H1 (cell line): ENCODE measurements at regions not wholly inside any gene's neighbourhood (a gene's known extent, or its start where the extent isn't known, plus 50 kb on each side); places are given as distances from the start of the nearest gene placed in this dataset.

ENCODE experiments used
- CTCF ChIA-PET: fragments of 300-600 bp; sonication (Branson Sonifier 250); formaldehyde crosslinking; loops from one replicate; lab custom pipeline; 2021; ENCODE audit not compliant: partially characterized antibody; lab: Charles Lee
- POLR2A ChIA-PET: fragments of 300-600 bp; sonication (Branson Sonifier 250); formaldehyde crosslinking; loops from one replicate; lab custom pipeline; 2021; ENCODE audit warnings: inconsistent platforms; ENCODE audit not compliant: partially characterized antibody; lab: Charles Lee
- DNase-seq, 2 experiments: peaks; one replicate each; pipeline versions ENCODE4 v3.0.0 to v3.0.0-alpha.2; 2010 to 2022; ENCODE audit warnings: low spot score in 2 of 2, low read depth in 1 of 2, mixed read lengths in 1 of 2
- FAIRE-seq: peaks from 2 replicates; lab custom pipeline; 2011; peaks lifted over from hg19 to GRCh38; lab: Jason Lieb, UNC
- H2AFZ ChIP-seq: 2 replicates; pipeline ENCODE4 v1.8.1; 2012; ENCODE audit warnings: low read length, inconsistent platforms
- H2AK5ac ChIP-seq: 2 replicates; pipeline ENCODE4 v1.6.1; 2013; ENCODE audit warnings: low read depth, low read length
- H2BK120ac ChIP-seq: replicated peaks from 2 replicates; pipeline ENCODE3; 2013; ENCODE audit warnings: low read depth, low read length, inconsistent platforms
- H2BK12ac ChIP-seq: 2 replicates; pipeline ENCODE4 v1.6.1; 2013; ENCODE audit warnings: low read depth, low read length
- H2BK15ac ChIP-seq: 2 replicates; pipeline ENCODE4 v1.6.1; 2013; ENCODE audit warnings: low read length
- H2BK20ac ChIP-seq: 2 replicates; pipeline ENCODE4 v1.6.1; 2013; ENCODE audit warnings: low read length
- H2BK5ac ChIP-seq: 2 replicates; pipeline ENCODE4 v1.6.1; 2013; ENCODE audit warnings: low read depth, low read length
- H3K14ac ChIP-seq: 2 replicates; pipeline ENCODE4 v1.6.1; 2013; ENCODE audit warnings: inconsistent platforms; ENCODE audit not compliant: insufficient read length
- H3K18ac ChIP-seq: 2 replicates; pipeline ENCODE4 v1.6.1; 2013; ENCODE audit warnings: low read length; ENCODE audit errors: extremely low read depth
- H3K23ac ChIP-seq: 2 replicates; pipeline ENCODE4 v1.6.1; 2013; ENCODE audit warnings: inconsistent platforms; ENCODE audit not compliant: insufficient read length
- H3K23me2 ChIP-seq: 2 replicates; pipeline ENCODE4 v1.6.1; 2013; ENCODE audit warnings: low read depth, low read length
- H3K27ac ChIP-seq: 2 replicates; pipeline ENCODE4 v1.6.1; 2011; ENCODE audit warnings: low read depth, low read length, inconsistent platforms
- H3K27me3 ChIP-seq, 4 experiments: replicated peaks in 1 of 4; 1 replicate in 1 of 4; 2 replicates in 3 of 4; pipeline versions ENCODE4 v1.6.1 to v1.8.1; 2011 to 2013; ENCODE audit warnings: low read length in 3 of 4, mild to moderate bottlenecking in 3 of 4, inconsistent platforms in 2 of 4, mixed read lengths in 2 of 4, moderate library complexity in 1 of 4; ENCODE audit not compliant: control insufficient read depth in 3 of 4, insufficient read depth in 3 of 4; ENCODE audit errors: extremely low read depth in 1 of 4
- H3K36me3 ChIP-seq, 4 experiments: 2 replicates each; pipeline versions ENCODE4 v1.6.1 to v1.8.1; 2011 to 2013; ENCODE audit warnings: mild to moderate bottlenecking in 4 of 4, low read length in 3 of 4, moderate library complexity in 2 of 4, control low read depth in 1 of 4, inconsistent platforms in 1 of 4; ENCODE audit not compliant: insufficient read depth in 4 of 4, control insufficient read depth in 2 of 4
- H3K4ac ChIP-seq: replicated peaks from 2 replicates; pipeline ENCODE3; 2013; ENCODE audit warnings: low read length, low read depth, mixed read lengths, inconsistent platforms; ENCODE audit not compliant: insufficient read length
- H3K4me1 ChIP-seq, 4 experiments: replicated peaks in 1 of 4; 1 replicate in 1 of 4; 2 replicates in 3 of 4; pipeline versions ENCODE4 v1.6.1 to v1.8.1; 2011 to 2013; ENCODE audit warnings: low read length in 3 of 4, inconsistent platforms in 2 of 4, mixed read lengths in 1 of 4; ENCODE audit not compliant: insufficient read depth in 4 of 4, control insufficient read depth in 3 of 4
- H3K4me2 ChIP-seq, 2 experiments: 2 replicates each; pipeline versions ENCODE4 v1.6.1 to v1.8.1; 2011 to 2013; ENCODE audit warnings: low read depth in 2 of 2, low read length in 2 of 2, control low read depth in 1 of 2, inconsistent platforms in 1 of 2, mild to moderate bottlenecking in 1 of 2; ENCODE audit not compliant: insufficient read depth in 1 of 2
- H3K4me3 ChIP-seq, 4 experiments: fragments of 200-600, 300-600 bp in 1 of 4; sonication (generic), shearing (Covaris generic), sonication (Bioruptor Twin) in 1 of 4; 2 replicates each; pipeline versions ENCODE4 v1.5.1 to v1.8.1; 2011 to 2016; ENCODE audit warnings: low read length in 4 of 4, low read depth in 3 of 4, control low read depth in 2 of 4, inconsistent platforms in 2 of 4, mild to moderate bottlenecking in 2 of 4, mixed read lengths in 1 of 4, moderate library complexity in 1 of 4; ENCODE audit not compliant: insufficient read depth in 2 of 4; ENCODE audit errors: extremely low read depth in 1 of 4
- H3K56ac ChIP-seq: replicated peaks from 2 replicates; pipeline ENCODE3; 2013; ENCODE audit warnings: low read depth, mild to moderate bottlenecking, mixed read lengths, low read length, inconsistent platforms; ENCODE audit not compliant: insufficient read length
- H3K79me1 ChIP-seq: 2 replicates; pipeline ENCODE4 v1.6.1; 2013; ENCODE audit warnings: low read depth, low read length, control low read depth
- H3K79me2 ChIP-seq, 2 experiments: 2 replicates each; pipeline versions ENCODE4 v1.6.1 to v1.8.1; 2012 to 2013; ENCODE audit warnings: low read length in 2 of 2, mild to moderate bottlenecking in 2 of 2, inconsistent platforms in 1 of 2; ENCODE audit not compliant: insufficient read depth in 2 of 2, control insufficient read depth in 1 of 2
- H3K9ac ChIP-seq, 4 experiments: replicated peaks in 1 of 4; 1 replicate in 1 of 4; 2 replicates in 3 of 4; pipeline versions ENCODE4 v1.6.1 to v1.8.1; 2011 to 2013; ENCODE audit warnings: low read depth in 3 of 4, low read length in 3 of 4, control low read depth in 2 of 4, mild to moderate bottlenecking in 2 of 4, moderate library complexity in 2 of 4, inconsistent platforms in 1 of 4; ENCODE audit errors: extremely low read depth in 1 of 4
- H3K9me3 ChIP-seq, 2 experiments: 2 replicates each; pipeline versions ENCODE4 v1.6.1 to v1.8.1; 2012 to 2013; ENCODE audit warnings: mild to moderate bottlenecking in 2 of 2, moderate library complexity in 2 of 2, control low read depth in 1 of 2, inconsistent platforms in 1 of 2, low read depth in 1 of 2, low read length in 1 of 2, mixed read lengths in 1 of 2; ENCODE audit not compliant: insufficient read depth in 2 of 2
- H4K20me1 ChIP-seq, 2 experiments: replicated peaks in 1 of 2; 2 replicates each; pipeline versions ENCODE3 to v1.8.1; 2011 to 2013; ENCODE audit warnings: inconsistent platforms in 2 of 2, low read length in 2 of 2, mild to moderate bottlenecking in 1 of 2; ENCODE audit not compliant: insufficient read depth in 2 of 2, control insufficient read depth in 1 of 2
- H4K5ac ChIP-seq: 2 replicates; pipeline ENCODE4 v1.6.1; 2013; ENCODE audit warnings: low read length, low read depth, mixed read lengths, inconsistent platforms; ENCODE audit not compliant: insufficient read length
- H4K8ac ChIP-seq: 2 replicates; pipeline ENCODE4 v1.8.0; 2013; ENCODE audit warnings: mild to moderate bottlenecking, moderate library complexity, low read length, inconsistent platforms; ENCODE audit not compliant: insufficient read depth; ENCODE audit errors: extremely low read depth
- H4K91ac ChIP-seq: replicated peaks from 2 replicates; pipeline ENCODE3; 2013; ENCODE audit warnings: low read length, mixed read lengths, inconsistent platforms; ENCODE audit not compliant: insufficient read length
- ASH2L ChIP-seq: fragments of 200-600, 300-600 bp; sonication (generic); IDR thresholded peaks from one replicate; pipeline ENCODE4 v1.7.1; 2017; ENCODE audit warnings: low read length
- BCL11A ChIP-seq, 2 experiments: IDR thresholded peaks; one replicate each; pipeline ENCODE4 v1.6.1; 2011; ENCODE audit warnings: low read depth in 2 of 2, low read length in 2 of 2, mild to moderate bottlenecking in 2 of 2
- CEBPB ChIP-seq: IDR thresholded peaks from 2 replicates; pipeline ENCODE4 v1.6.1; 2012; ENCODE audit warnings: low read depth, low read length
- CTBP2 ChIP-seq: IDR thresholded peaks from 2 replicates; pipeline ENCODE4 v1.7.0; 2011; ENCODE audit warnings: borderline replicate concordance, mild to moderate bottlenecking, moderate library complexity, mixed read lengths, low read length; ENCODE audit not compliant: insufficient read depth, insufficient read length
- EP300 ChIP-seq, 2 experiments: IDR thresholded peaks; 1 replicate in 1 of 2; 2 replicates in 1 of 2; pipeline ENCODE4 v1.6.1; 2011 to 2012; ENCODE audit warnings: low read depth in 2 of 2, low read length in 2 of 2, mild to moderate bottlenecking in 2 of 2, borderline replicate concordance in 1 of 2, inconsistent platforms in 1 of 2, moderate library complexity in 1 of 2
- JUN ChIP-seq: IDR thresholded peaks from 2 replicates; pipeline ENCODE4 v1.6.1; 2011; ENCODE audit warnings: low read depth, mild to moderate bottlenecking, improper control_type of control experiment, low read length
- JUND ChIP-seq: IDR thresholded peaks from 2 replicates; pipeline ENCODE4 v1.6.1; 2011; ENCODE audit warnings: mild to moderate bottlenecking, improper control_type of control experiment, low read length
- KDM1A ChIP-seq: fragments of 200-600, 300-600 bp; sonication (generic); IDR thresholded peaks from 2 replicates; pipeline ENCODE4 v1.7.1; 2016; ENCODE audit warnings: mild to moderate bottlenecking, low read length, borderline replicate concordance
- PHF8 ChIP-seq: fragments of 200-600 bp; sonication (generic); conservative IDR thresholded peaks from 2 replicates; pipeline ENCODE4 v1.7.1; 2012; ENCODE audit warnings: low read depth, mild to moderate bottlenecking, inconsistent platforms, low read length, moderate library complexity
- RAD21 ChIP-seq, 2 experiments: IDR thresholded peaks in 1 of 2; conservative IDR thresholded peaks in 1 of 2; 2 replicates each; pipeline ENCODE4 v1.6.1; 2011; ENCODE audit warnings: low read depth in 2 of 2, low read length in 2 of 2, improper control_type of control experiment in 1 of 2, inconsistent platforms in 1 of 2, mild to moderate bottlenecking in 1 of 2, moderate library complexity in 1 of 2
- RNF2 ChIP-seq: fragments of 200-900, 300-1000 bp; sonication (generic); IDR thresholded peaks from 2 replicates; pipeline ENCODE4 v1.7.1; 2016; ENCODE audit warnings: borderline replicate concordance, low read depth, mild to moderate bottlenecking, antibody characterized with exemption, low read length; ENCODE audit not compliant: poor library complexity, severe bottlenecking; ENCODE audit errors: missing control alignments
- SIX5 ChIP-seq: IDR thresholded peaks from 2 replicates; pipeline ENCODE4 v1.6.1; 2011; ENCODE audit warnings: mild to moderate bottlenecking, low read depth, low read length
- SP1 ChIP-seq: IDR thresholded peaks from 2 replicates; pipeline ENCODE4 v1.6.1; 2011; ENCODE audit warnings: low read depth, low read length
- SP2 ChIP-seq: IDR thresholded peaks from 2 replicates; pipeline ENCODE4 v1.6.1; 2012; ENCODE audit warnings: mild to moderate bottlenecking, low read length, inconsistent platforms
- TAF7 ChIP-seq: optimal IDR thresholded peaks from 2 replicates; pipeline ENCODE3; 2011; ENCODE audit warnings: low read depth, mild to moderate bottlenecking, inconsistent platforms, low read length, moderate library complexity, borderline replicate concordance
- WGBS, 2 experiments: shearing (Covaris generic) in 1 of 2; methylation state at CpG; one replicate each; pipeline versions ENCODE4 v1.1.6 to v1.1.7; 2013 to 2015; ENCODE audit warnings: low lambda C conversion rate in 2 of 2, mixed read lengths in 2 of 2, inconsistent platforms in 1 of 2, low coverage in 1 of 2, missing lambda C conversion rate in 1 of 2; ENCODE audit not compliant: insufficient replicate concordance in 2 of 2, insufficient coverage in 1 of 2, insufficient read length in 1 of 2; ENCODE audit errors: extremely low coverage in 1 of 2, missing lambda C conversion rate in 1 of 2; 5-methylcytosine and 5-hydroxymethylcytosine counted together

DNA sequence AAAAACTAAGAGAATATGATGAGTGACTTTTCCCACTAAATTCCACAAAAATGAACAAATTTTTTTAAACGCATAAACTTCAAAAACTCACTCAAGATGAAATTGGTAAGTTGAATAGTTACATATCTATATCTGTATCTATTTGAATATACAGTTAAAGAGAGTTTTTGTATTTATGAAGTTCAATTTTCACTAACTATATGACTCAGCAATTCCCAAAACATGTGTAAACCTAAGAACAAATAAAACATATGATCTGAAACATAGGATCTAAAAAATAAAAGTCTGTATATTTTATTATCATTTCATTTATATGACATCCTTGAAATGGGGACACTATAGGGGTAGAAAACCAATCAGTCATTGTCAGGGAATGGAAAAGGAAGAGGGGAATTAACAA lies 105.7 kb upstream of the SNX7 start:
- no peaks in the 10 kb centered on the region for H3K36me3 ChIP-seq
- ChIA-PET CTCF (interaction anchor here (0.8 to 1.4 kb wide), 2 partner anchors 9 to 47 kb away, joined by 3 to 5 read pairs; no protein-coding TSS in a partner anchor), POLR2A (no interaction called here)
- WGBS, 2 experiments = 96% methylated on average over 1 of the region's 1 CpG; no CpG with 5 or more reads in 1 of the 2 experiments
- no peak overlapping the region for H3K18ac ChIP-seq
- H4K5ac ChIP-seq = no peak overlapping the region
- no peak overlapping the region for H3K27ac ChIP-seq
- no peak overlapping the region for H3K14ac ChIP-seq
- no peak overlapping the region for H2BK120ac ChIP-seq
- no peak overlapping the region for H2BK15ac ChIP-seq
- no peak overlapping the region for H2BK12ac ChIP-seq
- H3K4me3 ChIP-seq = no peak overlapping the region
- H3K79me2 ChIP-seq = no peaks in the 10 kb centered on the region
- FAIRE-seq (no peak), DNase-seq (no peak)
- H2BK5ac ChIP-seq = no peak overlapping the region
- no peak overlapping the region for H3K4ac ChIP-seq
- no peak overlapping the region for H3K9ac ChIP-seq
- H3K23ac ChIP-seq = no peak overlapping the region
- no peaks in the 10 kb centered on the region for H3K27me3 ChIP-seq
- H3K9me3 ChIP-seq = no peaks in the 10 kb centered on the region
- H4K20me1 ChIP-seq = no peaks in the 10 kb centered on the region
- no peak overlapping the region for H2AFZ ChIP-seq
- H4K8ac ChIP-seq = no peak overlapping the region
- no peak overlapping the region for H3K4me2 ChIP-seq
- no peaks in the 10 kb centered on the region for H3K4me1 ChIP-seq
- H3K79me1 ChIP-seq = no peaks in the 10 kb centered on the region
- no peak overlapping the region for H4K91ac ChIP-seq
- H3K23me2 ChIP-seq = no peaks in the 10 kb centered on the region
- H3K56ac ChIP-seq = no peak overlapping the region
- no peak overlapping the region for H2AK5ac ChIP-seq
- H2BK20ac ChIP-seq = no peak overlapping the region
- TF ChIP-seq CEBPB (no peak), RAD21 (IDR thresholded peaks at IDR 0.05 in 1 of 2, conservative IDR thresholded peaks at IDR 0.05 in 1 of 2; ENCODE audit: low read depth in 2 of 2, low read length in 2 of 2) (no peak), JUN (no peak), JUND (no peak), CTBP2 (no peak), PHF8 (no peak), BCL11A (IDR thresholded peaks at IDR 0.05; ENCODE audit: low read depth in 2 of 2, low read length in 2 of 2) (no peak), RNF2 (no peak), EP300 (IDR thresholded peaks at IDR 0.05; ENCODE audit: borderline replicate concordance in 1 of 2, low read depth in 2 of 2, low read length in 2 of 2) (no peak), KDM1A (no peak), SP1 (no peak), TAF7 (no peak), SP2 (no peak), ASH2L (no peak), SIX5 (no peak)
